HT-29 (cell line): ENCODE measurements at regions not wholly inside any gene's neighbourhood (a gene's known extent, or its start where the extent isn't known, plus 50 kb on each side); places are given as distances from the start of the nearest gene placed in this dataset.
A peak's percentile ranks its signal among the peaks of the same experiment; 100 is the strongest.

Experiments used
- DNase-seq: peaks from one replicate; pipeline ENCODE4 v3.0.0-alpha.2; 2015; ENCODE audit warnings: low spot score

DNA sequence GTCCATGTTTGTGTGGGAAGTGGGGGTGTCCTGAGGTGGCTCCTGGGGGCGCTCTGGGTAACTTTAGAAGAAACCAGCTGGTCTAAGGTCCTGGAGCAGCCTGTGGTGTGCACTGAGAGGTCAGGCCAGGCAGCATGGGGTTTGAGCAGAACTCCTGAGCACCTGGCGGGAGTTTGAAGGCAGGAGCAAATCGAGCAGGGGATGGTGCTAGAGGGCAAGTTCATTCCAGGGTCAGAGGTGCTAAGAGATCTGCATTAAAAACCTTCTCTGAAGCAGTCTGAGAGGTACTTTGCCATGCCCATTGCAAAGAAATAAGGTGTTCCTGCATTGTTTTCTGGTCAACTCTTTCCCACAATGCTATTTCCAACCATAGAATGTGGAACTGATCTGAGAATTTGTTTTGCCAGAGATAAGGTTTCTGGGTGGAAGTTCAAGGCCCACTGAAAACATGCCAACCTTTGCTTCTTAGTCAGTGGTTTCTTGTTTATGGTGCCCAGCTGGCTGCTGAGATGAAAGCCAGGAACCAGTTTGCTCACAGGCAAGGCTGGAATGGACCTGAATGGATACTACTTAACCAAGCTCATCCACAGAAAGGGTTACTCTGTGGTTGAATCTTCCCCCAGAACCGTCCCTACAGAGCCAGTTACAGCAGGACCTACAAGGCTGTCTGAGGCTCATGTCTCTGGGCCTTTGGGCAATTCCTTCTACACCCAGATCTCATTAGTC lies 136.3 kb upstream of the TMEM72 start:
- no peak for DNase-seq

DNA sequence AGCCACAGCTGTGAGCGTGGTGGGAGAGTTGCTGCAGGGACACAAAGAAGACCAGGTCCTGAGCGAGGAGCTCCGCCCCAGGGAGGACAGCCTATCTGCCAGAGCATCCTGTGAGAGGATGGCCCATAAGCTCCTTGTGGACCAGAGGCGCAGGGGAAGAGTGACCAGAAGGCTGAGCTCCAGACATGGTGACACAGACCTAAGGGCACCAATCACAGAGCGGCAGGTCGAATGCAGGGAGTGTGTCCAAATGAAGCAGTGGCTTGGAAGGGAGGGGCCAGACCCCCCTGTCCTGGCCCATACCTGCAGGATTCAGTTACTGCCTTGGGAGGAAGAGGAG lies 135.8 kb upstream of the TMEM72 start:
- no peak for DNase-seq

DNA sequence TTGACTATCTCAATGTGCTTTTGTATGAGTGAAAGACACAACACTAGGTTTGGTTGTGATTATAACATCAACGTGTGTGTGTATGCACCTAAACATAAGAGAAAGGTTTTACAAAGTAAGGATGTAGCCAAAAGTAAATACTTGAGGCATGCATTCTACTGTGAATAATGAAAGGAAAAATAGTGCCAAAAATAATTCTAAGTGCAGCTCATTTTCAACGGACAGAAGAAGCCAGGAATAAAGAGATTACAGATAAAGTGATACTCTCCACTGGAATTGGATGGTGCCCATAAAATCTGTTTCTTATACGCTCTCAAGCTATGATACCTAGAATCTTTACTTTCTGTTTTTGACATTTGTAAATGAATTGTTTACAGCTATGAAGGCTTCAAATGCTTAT lies 135.0 kb upstream of the TMEM72 start:
- no peak for DNase-seq

DNA sequence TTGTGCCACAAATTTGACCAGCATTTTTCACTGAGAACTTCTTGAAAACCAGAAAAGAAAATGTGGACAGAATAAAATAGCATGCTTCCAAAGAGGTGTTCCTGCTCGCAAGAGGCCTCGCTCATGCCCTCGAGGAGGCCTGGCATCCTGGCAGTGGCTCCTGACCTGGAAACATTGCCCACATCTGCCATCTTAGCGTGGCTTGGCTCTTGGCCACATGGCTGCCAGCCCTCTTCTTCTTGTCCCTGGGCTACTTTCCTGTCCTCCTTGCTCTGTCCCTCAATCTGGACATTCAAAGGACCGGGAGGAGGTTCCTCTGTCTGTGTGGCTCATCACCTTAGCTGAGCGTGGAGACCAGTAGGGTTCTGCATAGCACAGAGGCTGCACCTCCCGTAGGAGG lies 131.6 kb upstream of the TMEM72 start:
- DNase-seq, result no peak

DNA sequence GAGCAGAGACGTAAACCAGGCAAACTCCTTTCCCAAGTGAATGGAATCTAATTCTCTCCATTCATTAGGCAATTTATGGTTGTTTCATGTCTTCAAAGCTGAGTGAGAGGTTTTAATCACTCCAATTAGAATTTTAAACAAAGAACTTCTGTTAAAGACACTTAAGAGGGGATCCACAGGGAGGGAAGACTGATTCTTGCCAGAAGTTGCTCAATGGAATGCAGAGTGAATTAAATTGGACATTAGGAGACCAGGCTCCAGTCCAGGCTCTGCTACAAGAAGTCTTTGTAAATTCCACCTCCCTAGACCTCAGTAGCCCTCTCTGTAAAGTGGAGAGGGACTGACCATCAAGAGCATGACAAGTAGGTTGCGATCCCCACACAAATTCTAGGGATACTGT lies 130.7 kb upstream of the TMEM72 start:
- DNase-seq, result no peak

DNA sequence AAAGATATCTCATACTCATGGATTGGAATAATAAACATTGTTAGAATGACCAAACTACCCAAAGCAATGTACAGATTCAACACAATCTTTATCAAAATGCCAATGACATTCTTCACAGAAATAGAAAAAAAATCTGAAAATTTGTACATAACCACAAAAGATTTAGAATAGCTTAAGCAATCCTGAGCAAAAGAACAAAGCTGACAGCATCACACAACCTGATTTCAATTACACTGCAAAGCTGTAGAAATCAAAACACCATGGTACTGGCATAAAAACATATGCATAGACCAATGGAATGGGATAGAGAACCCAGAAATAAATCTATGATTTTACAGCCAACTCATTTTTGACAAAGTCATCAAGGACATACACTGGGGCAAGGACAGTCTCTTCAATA lies 130.0 kb upstream of the TMEM72 start:
- no peak for DNase-seq

DNA sequence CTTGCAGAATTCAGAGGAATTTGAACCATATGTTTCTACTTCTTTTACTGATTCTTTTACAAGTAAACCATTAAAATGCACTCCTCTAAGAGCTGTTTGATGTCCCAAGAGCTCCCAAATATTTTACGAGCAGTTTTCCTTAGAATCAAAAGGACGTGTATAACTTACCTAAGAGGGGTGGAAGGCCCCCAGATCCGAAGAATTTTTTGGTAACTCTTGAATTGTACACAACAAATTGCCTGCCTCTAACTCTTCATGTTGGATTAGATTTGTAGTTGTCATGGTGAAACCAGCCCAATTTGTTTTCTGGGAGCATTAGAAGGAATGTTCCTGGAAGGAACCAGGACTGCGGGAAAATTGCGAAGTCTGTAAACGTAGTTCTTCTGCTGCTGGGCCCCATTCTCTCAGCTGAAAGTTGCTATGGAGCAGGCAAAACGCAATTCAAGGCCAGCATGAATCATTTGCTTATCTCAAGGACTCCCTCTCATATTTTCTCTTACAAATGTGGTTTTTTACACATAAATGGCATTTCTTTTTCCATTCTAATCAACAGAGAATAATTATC lies 124.8 kb upstream of the TMEM72 start:
- DNase-seq, result no peak

DNA sequence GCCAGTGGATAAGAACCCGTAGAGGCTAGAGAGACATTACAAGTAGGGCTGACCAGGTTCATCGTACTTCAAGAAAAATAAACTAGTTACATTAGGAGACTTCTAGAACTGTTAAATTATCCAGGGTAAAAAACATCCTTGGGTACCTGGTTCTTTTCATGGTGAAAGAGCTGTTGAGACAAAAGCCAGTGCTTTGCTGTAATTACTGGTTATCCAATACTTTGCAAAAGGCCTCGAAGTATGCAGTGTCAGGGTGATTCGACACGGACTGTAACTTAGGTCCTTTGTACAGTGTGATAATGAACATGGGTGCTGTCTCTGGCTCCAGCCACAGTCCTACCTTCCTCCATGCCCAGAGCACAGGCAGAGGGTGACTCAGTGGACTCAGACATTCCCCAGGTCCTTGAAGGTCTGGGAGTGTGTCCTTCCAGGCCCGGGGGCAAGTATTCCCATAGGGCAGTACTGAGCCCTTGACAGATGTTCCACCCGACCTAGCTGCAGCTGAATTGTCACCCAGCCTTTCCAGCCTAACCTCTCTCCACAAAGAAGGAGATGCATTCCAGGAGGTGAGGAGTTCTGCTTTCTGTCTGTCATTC lies 123.6 kb upstream of the TMEM72 start:
- DNase-seq, result no peak

DNA sequence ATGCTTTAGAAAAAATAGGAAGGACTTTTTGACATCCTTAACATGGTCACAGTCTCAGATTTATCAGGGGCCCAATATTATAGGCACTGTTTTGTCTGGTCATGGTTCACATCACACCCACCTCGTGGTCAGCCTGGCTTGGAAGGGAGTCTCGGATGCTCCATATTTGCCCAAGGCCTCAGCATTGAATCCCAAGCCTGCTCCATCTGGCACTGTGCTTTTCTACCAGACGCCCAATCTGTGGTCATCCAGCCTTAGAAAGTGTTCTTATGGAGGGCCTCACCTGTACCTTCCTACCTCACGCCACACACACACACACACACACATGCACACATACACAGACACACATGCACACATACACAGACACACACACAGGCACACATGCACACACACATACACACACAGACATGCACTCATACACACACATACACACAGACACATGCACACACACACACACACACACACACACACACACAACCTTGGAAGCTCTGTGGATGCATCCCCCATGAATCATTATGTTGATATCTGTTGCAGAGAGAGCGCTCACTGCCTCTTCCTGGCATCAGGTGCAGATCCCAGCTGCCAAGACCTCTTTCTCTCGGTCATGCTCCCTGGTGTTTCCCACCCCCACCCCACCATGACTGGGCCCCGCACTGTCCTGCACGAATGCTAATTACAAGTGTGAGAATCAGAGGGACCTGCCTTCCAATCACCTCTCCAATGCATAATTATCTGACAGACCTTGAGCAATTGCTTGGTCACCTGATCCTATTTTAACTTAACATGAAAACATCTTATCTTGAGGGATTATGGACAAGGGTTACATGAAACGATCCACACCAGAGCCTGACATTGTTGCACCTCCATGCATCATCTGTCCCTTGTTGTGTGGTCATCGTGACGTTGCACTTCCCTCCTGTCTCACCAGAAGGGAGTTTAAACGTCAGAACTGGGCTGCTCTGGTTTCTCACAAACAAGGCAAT lies 122.7 kb upstream of the TMEM72 start:
- no peak for DNase-seq

DNA sequence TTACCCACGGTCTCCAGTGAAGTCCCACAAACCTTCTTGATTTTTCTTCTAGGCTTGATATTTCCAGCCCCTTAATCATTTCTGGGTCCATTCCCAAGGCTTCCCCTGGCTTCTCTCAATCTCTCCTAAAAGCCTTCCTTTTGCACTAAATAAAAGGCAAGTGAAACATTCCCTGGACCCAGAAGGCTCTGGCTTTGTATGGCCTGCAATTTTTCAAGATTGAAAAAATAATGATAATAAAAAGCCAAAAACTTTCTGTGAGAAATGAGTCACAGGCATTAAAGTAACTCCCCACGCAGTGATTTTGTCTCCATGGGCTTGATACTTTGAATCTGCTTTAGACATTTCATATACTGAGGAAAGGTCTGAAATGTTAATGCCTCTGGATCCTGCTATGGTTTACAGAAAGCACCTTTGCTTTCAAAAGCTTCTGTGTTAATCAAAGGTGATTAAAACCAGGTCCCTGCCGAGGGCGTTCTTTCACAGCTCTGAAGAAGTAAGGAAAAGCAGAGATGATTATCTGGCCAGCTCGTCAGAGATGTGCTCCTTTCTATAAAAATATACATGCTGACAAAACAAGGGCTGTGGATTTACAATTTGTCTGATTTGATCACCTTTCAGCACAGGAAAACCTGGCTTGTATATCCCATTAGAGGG lies 118.9 kb upstream of the TMEM72 start:
- no peak for DNase-seq

DNA sequence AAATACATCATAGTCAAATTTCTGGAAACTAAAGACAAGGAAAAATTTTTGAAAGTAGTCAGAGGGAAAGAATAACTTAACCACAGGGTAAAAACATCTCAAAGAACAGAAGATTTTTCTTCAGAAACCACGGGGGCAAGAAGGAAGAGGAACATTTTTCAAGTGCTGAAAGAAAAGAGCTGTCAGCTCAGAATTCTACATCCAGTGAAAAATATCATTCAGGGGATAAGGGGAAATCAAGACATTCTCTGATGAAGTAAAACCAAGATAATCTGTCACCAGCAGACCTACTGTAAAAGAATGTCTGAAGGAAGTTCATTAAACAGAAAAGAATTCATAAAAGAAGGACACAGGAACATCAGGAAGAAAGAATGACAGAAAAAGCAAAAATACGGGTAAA lies 111.2 kb upstream of the TMEM72 start:
- no peak for DNase-seq

DNA sequence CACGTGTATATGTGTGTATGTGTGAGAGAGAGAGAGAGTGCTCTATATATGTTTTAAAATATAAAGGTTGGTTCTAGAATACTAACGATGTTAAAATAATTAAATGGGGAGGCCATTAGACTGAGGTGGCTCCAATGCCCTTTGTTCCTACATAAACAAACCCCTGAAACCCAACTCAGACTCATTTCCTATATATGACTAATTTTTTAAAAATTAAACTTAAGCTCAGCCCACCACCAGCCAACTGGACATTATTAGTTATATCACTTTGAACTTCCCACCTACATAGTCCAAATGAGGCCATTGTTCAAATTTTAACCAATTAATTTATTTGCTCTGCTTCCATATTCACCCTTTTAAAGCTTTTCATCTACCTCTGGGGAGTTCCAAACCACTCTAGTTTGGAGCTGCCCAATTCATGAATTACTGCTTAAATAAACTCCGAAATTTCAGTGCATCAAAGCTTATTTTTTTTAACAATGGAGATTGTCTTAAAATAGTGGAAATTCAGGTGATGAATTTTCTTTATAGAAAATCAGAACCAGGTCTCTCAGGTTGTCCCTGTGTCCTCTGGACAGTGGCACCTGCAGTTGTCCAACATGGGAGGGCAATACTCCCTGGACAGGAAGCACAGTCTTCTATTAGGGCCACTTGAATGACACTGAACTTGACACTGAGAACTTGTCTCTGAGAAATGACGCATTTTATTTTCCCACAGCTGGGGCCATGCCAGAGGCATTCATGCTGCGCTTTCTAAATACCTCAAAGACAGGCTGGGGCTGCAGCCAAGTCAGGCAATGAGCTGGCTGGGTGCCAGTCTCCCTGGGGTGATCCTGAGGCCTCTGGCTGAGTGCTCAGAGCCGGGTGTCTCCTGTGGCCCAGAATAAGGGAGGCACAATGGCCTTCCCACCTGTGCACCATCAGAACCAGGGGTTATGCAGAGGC lies 109.5 kb upstream of the TMEM72 start:
- peak; percentile 85 for DNase-seq

DNA sequence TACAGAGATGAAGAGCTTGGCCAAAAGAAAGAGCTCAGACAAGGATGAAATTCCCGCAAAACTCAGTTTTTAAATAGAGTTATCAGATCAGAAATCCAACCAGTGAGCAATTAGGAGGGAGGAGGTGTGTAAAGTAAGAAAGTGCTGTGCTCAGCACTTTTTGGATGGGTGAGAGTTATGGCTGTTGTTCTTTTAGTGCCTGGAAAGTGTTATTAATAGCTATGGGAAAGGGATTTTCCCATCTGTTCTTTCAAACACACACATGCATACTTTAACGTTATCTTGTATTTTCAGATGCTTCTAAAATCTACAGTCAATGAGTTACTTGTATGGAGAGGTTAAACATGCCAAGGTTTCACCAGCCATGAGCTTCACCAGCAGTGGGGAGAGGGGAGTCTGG lies 107.3 kb upstream of the TMEM72 start:
- DNase-seq, result no peak

DNA sequence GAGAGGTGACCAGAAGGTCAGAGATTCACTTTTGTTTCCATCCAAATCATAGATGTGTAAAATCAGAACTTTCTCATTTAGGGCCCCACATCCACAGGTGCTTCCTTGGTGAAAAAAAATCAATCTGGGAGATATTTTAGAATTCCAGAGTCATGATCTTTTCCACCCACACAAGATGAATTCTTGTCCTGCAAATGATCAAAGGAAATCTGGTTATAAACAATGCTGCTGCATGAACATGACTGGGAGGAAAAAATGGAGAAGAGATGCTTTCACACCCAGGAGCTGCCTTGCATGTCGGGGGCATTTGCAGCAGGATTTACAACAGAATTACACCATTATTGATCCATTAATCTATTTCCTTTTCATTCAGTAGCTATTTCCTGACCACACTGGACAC lies 106.5 kb upstream of the TMEM72 start:
- DNase-seq, result no peak

DNA sequence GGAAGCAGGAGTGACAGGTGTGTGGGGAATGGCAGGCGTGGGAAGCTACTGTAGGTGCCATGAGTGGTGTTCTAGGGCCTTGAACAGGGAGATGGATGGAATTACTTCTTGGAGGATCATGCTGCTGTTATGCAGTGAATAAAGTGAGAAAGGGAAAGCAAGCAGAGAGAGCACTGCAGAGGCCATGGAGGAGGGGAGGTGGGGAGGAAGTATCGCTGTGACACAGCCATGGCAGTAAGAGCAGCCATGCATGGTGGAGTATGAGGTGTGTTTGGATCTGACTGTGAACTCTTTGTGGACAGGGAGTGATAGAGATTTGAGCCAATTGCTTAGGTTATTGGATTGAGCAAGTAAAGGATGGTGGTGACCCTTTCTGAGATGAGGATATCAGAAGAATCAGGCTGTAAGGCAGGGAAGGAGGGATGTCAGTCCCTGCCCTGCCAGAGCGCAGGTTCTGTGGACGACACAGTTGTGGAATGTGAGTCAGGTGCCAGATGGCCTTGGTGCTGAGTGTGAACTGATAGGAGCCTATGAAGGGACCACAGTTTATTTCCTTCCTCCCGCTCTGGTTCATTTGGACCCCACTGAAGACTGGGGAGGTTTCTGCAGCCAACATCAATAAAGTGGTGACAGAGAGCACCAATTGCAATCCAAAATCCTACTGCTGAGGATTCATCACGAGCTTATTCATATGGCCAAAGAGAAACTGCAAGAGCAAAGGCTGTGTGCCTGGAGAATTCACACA lies 105.5 kb upstream of the TMEM72 start:
- no peak for DNase-seq

DNA sequence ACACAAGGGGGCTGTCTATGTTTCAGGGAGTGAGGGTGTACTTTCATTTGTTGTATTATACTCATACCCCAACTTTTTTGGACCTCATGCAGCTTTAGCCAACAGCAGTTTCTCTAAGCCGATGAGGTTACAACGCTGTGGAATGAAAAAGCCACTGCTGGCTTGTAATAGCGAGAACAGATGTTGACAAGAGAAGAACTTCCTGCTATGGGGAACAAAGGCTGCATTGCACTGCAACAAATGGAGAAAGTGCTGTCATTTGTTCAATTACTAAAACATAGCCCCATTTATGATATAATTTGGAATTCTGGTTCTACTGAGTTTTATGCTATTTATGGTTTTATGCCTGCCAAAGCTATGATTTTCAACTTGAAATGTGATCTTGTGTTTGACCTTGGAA lies 104.2 kb upstream of the TMEM72 start:
- no peak for DNase-seq

DNA sequence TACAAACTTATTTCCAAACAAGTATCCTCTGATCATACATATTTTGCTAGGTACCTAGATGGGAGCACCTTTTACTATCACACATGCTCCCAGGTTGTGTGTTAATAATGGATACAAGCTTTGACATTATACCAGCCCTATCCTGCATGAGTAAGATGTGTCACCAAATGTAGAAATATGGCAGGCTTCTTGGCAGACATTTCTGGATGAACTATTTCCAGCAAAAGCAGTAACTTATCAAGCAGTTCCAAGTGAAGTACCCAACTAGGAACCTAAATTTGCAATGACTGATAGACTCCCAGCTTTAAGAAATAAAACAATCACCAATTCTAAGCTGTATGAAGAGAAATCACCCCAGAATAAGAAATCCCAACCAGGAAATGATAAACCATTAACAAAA lies 103.7 kb upstream of the TMEM72 start:
- DNase-seq, result no peak

DNA sequence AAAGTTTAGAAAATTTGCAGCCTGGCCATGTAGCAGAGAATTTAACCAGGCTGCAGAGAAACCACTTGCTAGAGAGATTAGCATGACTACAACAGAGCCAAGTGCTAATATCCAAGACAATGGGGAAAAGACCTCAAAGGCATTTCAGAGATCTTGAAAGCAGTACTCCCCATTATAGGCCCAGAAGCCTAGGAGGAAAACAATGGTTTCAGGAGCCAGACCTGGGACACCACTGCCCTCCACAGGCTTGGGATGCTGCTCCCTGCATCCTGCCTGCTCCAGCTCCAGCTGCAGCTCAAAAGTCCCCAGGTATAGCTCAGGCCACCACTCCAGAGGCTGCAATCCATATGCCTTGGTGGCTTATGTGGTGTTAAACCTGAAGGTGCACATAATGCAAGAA lies 101.5 kb upstream of the TMEM72 start:
- DNase-seq, result no peak

DNA sequence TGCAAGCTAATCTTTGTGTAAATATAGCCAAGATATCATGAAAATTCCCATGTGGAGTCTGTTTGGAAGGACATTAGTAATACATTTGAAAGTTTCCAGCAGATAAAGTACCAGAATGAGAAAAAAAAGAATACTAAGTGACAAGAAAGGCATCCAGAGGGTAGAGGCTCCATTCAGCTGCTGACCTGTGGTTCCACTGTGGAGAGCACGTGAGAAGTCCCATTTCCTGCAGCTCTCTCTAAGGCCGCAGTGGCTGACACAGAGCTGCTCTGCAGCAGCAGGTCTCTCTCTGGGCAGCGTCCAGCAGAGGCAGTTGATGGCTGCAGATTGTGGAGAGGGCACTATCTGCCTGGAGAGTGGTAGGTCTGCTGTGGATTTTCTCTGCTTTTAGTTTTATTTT lies 100.1 kb upstream of the TMEM72 start:
- no peak for DNase-seq

DNA sequence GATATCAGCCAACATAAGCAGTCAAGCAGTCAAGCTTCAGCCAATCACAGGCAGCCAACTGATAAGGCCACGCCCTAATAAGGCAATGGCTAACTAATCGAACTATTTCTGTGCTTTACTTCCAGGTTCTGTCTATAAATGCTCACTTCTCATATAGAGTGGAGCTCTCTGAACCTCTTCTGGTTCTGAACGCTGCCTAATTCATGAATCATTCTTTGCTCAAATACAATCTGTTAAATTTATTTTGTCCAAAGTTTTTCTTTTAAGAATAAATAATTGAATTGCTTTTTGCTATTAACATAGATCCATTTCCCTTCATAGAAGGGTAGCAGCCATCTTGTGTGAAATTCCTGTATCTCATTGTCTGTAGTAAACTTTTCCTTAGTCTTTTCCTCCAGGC lies 97.9 kb upstream of the TMEM72 start:
- no peak for DNase-seq
